ENCODE measurements at regions not wholly inside any gene's neighbourhood (a gene's known extent, or its start where the extent isn't known, plus 50 kb on each side); places are given as distances from the start of the nearest gene placed in this dataset.
"Not testable (repeated sequence)": the region's sequence is repeated elsewhere in the genome, so short reads cannot be mapped to it uniquely, and the experiment has no call there.

GRCh38 chr3:20480786-20481365, 294.9 kb upstream of the SGO1 start:
- H3K27ac ChIP-seq: no peak overlapping the region
- no peaks in the 10 kb centered on the region for H3K4me1 ChIP-seq
- H3K27me3 ChIP-seq: no peaks in the 10 kb centered on the region
- intact Hi-C loops (cut with DNase I): no loop called here
- DNase-seq: no peak
- TF ChIP-seq CTCF (IDR thresholded peaks at IDR 0.05) (no peak), POLR2A (IDR thresholded peaks at IDR 0.05) (no peak)
- 55 to 63% methylated on average over 5 of the region's 5 CpGs for WGBS, 2 donors
- no peaks in the 10 kb centered on the region for H3K36me3 ChIP-seq
- H3K4me3 ChIP-seq (replicated peaks in 1 of 3): no peak overlapping the region
- H3K9me3 ChIP-seq: no peaks in the 10 kb centered on the region

DNA sequence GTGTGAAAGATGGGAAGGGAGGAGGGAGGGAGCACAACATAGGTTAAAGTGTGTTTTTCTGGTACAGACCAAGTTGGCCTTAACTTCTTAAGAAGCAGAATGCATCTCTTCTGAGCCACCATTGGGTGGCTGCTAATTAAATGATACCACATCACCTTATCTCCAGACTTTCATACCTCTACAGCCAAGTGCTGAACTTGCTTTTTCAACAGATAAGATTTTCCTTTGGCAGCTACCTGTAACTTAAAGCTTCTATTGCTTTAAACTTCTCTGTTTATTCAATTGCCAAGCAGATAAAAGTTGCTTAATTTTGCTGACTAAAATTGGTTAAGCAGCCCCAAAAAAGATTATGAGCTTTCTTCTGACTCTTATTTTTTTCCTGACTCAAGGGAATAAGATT, 292.4 kb upstream of the SGO1 start:
- Histone ChIP-seq H3K9me3 (no peaks in the 10 kb centered on the region), H3K36me3 (no peaks in the 10 kb centered on the region), H3K27ac (no peak overlapping the region), H3K27me3 (no peaks in the 10 kb centered on the region), H3K4me1 (no peaks in the 10 kb centered on the region), H3K4me3 (replicated peaks in 1 of 3) (no peak overlapping the region)
- DNase-seq: no peak
- no peak for TF ChIP-seq POLR2A (IDR thresholded peaks at IDR 0.05)
- intact Hi-C loops (cut with DNase I): no loop called here

GRCh38 chr3:20464237-20464636, 278.2 kb upstream of the SGO1 start:
- H3K9me3 ChIP-seq; H3K27ac ChIP-seq; intact Hi-C loops (cut with DNase I); H3K4me1 ChIP-seq; H3K27me3 ChIP-seq; H3K36me3 ChIP-seq; H3K4me3 ChIP-seq (replicated peaks in 1 of 3); DNase-seq: not testable (repeated sequence)
- 92 to 94% methylated on average over 2 of the region's 2 CpGs for WGBS, 2 donors

- DNase-seq: no peak
- TF ChIP-seq POLR2A (IDR thresholded peaks at IDR 0.05) (no peak), CTCF (IDR thresholded peaks at IDR 0.05) (no peak)
These were observed 276.7 kb upstream of the SGO1 start for GRCh38 chr3:20462723-20463122.

DNA sequence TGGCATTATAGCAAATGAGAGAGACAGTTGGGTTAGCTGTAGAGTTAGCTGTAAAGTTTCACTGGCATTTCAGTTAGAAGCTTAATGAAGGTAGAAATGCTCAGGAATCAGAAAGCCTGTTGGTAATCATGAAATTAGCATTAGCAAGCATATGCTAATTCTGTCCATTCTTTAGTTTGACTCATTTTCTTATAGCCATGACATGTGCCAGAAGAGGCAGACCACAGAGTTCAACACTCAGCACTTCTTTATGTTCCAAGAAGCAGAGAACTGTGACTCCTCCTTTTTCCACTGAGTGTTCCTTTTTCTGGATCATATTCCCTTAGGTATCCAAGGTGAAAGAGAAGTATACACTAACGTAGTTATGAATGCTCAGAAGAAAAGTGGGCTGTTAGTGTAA, 276.2 kb upstream of the SGO1 start:
- 43 to 64% methylated on average over 1 of the region's 1 CpG for WGBS, 2 donors
- H3K27me3 ChIP-seq: no peaks in the 10 kb centered on the region
- DNase-seq: no peak
- no peaks in the 10 kb centered on the region for H3K4me1 ChIP-seq
- no peaks in the 10 kb centered on the region for H3K9me3 ChIP-seq
- H3K4me3 ChIP-seq (replicated peaks in 1 of 3): no peak overlapping the region
- no peaks in the 10 kb centered on the region for H3K36me3 ChIP-seq
- H3K27ac ChIP-seq: no peak overlapping the region
- intact Hi-C loops (cut with DNase I): no loop called here
- no peak for TF ChIP-seq POLR2A (IDR thresholded peaks at IDR 0.05)
- no peak for TF ChIP-seq CTCF (IDR thresholded peaks at IDR 0.05)

More at GRCh38 chr3:20462723-20463122, 276.7 kb upstream of the SGO1 start:
- H3K27me3 ChIP-seq: no peaks in the 10 kb centered on the region
- H3K4me3 ChIP-seq (replicated peaks in 1 of 3): no peak overlapping the region
- intact Hi-C loops (cut with DNase I): no loop called here
- no peaks in the 10 kb centered on the region for H3K9me3 ChIP-seq
- H3K4me1 ChIP-seq: no peaks in the 10 kb centered on the region
- no peaks in the 10 kb centered on the region for H3K36me3 ChIP-seq
- H3K27ac ChIP-seq: no peak overlapping the region

DNA sequence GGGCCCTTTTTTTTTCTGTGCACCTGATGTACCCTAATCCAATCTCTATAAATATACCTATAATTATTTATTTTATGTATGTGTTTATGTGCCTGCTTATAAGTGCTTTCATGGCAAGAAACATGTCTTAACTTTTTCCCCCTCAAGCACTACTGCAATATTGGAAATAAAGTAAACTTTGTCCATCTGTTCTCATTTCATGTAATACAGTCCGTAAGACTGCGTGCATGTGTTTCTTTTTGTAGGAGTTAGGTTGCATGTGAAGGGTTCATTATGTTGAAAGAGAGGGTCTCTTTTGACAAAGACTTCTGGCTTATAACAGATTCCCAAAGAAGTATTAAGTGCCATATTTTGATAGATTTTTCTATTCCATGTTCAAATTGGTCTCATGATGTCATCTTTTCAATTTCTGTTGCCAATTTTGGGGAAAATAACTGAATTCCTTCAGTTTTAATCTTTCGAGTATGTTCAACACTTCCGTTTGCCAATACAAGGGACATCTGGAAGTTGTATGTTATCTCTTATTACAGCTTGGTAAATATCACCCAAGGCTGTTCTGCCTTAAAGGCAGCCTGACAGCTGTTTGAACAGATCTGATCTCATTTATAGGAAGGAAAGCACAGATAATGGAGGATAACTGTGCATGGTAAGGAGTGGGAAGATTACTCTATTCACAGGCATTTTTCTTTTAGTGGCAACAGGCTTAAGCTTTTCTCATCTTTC, 273.1 kb upstream of the SGO1 start:
- Histone ChIP-seq H3K4me3 (replicated peaks in 1 of 3) (no peak overlapping the region), H3K27ac (no peak overlapping the region), H3K4me1 (no peaks in the 10 kb centered on the region), H3K36me3 (no peaks in the 10 kb centered on the region), H3K9me3 (no peaks in the 10 kb centered on the region), H3K27me3 (no peaks in the 10 kb centered on the region)
- intact Hi-C loops (cut with DNase I): no loop called here
- WGBS, 2 donors: 59 to 71% methylated on average over 4 of the region's 4 CpGs
- DNase-seq: no peak
- TF ChIP-seq CTCF (IDR thresholded peaks at IDR 0.05): no peak
- TF ChIP-seq POLR2A (IDR thresholded peaks at IDR 0.05): no peak

Data from thyroid gland (tissue), 4 donors.